Right atrium auricular region (tissue), 2 donors: ENCODE measurements at regions not wholly inside any gene's neighbourhood (a gene's known extent, or its start where the extent isn't known, plus 50 kb on each side); places are given as distances from the start of the nearest gene placed in this dataset.

Experiments used
- DNase-seq: peaks from one replicate; pipeline ENCODE4 v3.0.0-alpha.2; 2019; ENCODE audit warnings: low spot score
- H3K27ac ChIP-seq, 2 donors: fragments of 200-600 bp; sonication (generic); 1 replicate in 1 of 2; 2 replicates in 1 of 2; pipeline ENCODE4 v1.5.1; 2016 to 2019
- H3K27me3 ChIP-seq, 2 donors: fragments of 200-600 bp; sonication (generic); one replicate each; pipeline versions ENCODE4 v1.5.1 to v1.6.0; 2017 to 2019
- H3K36me3 ChIP-seq: fragments of 200-600 bp; sonication (generic); one replicate; pipeline ENCODE4 v1.5.1; 2016
- H3K4me1 ChIP-seq, 2 donors: fragments of 200-600 bp; sonication (generic); one replicate each; pipeline versions ENCODE4 v1.5.1 to v1.6.0; 2017 to 2019
- H3K4me3 ChIP-seq, 2 donors: fragments of 200-600 bp; sonication (generic); 1 replicate in 1 of 2; 2 replicates in 1 of 2; pipeline ENCODE4 v1.5.1; 2017 to 2019; ENCODE audit warnings: mild to moderate bottlenecking in 1 of 2, moderate library complexity in 1 of 2
- H3K9me3 ChIP-seq, 2 donors: fragments of 200-600 bp; sonication (generic); one replicate each; pipeline ENCODE4 v1.5.1; 2019
- CTCF ChIP-seq, 2 donors: fragments of 200-600 bp; sonication (generic); IDR thresholded peaks; one replicate each; pipeline ENCODE4 v1.5.1; 2019; ENCODE audit warnings: antibody characterized with exemption in 2 of 2

- no peaks in the 10 kb centered on the region for H3K9me3 ChIP-seq
- H3K36me3 ChIP-seq = no peaks in the 10 kb centered on the region
- H3K4me1 ChIP-seq = no peaks in the 10 kb centered on the region
- no peak for DNase-seq
- no peak for TF ChIP-seq CTCF (IDR thresholded peaks at IDR 0.05)
- no peak overlapping the region for H3K27ac ChIP-seq
- H3K4me3 ChIP-seq = no peak overlapping the region
- H3K27me3 ChIP-seq = no peaks in the 10 kb centered on the region
Observed at GRCh38 chr13:70932511-70932910, 824.3 kb upstream of the KLHL1 start.

GRCh38 chr13:70923863-70924752, 815.9 kb upstream of the KLHL1 start:
- no peaks in the 10 kb centered on the region for H3K36me3 ChIP-seq
- no peaks in the 10 kb centered on the region for H3K27me3 ChIP-seq
- no peaks in the 10 kb centered on the region for H3K9me3 ChIP-seq
- no peaks in the 10 kb centered on the region for H3K4me1 ChIP-seq
- no peak overlapping the region for H3K4me3 ChIP-seq
- no peak overlapping the region for H3K27ac ChIP-seq
- no peak for TF ChIP-seq CTCF (IDR thresholded peaks at IDR 0.05)
- DNase-seq = no peak

- Histone ChIP-seq H3K9me3 (no peaks in the 10 kb centered on the region), H3K36me3 (no peaks in the 10 kb centered on the region), H3K27me3 (no peaks in the 10 kb centered on the region), H3K27ac (no peak overlapping the region), H3K4me1 (no peaks in the 10 kb centered on the region), H3K4me3 (no peak overlapping the region)
- TF ChIP-seq CTCF (IDR thresholded peaks at IDR 0.05) = no peak
- DNase-seq = no peak
Observed at GRCh38 chr13:70911286-70911685, 803.0 kb upstream of the KLHL1 start.

GRCh38 chr13:70908795-70909194, 800.5 kb upstream of the KLHL1 start:
- no peaks in the 10 kb centered on the region for H3K9me3 ChIP-seq

GRCh38 chr13:70905035-70905434, 796.8 kb upstream of the KLHL1 start:
- H3K4me1 ChIP-seq = no peaks in the 10 kb centered on the region
- H3K9me3 ChIP-seq = no peaks in the 10 kb centered on the region
- no peaks in the 10 kb centered on the region for H3K27me3 ChIP-seq
- no peak overlapping the region for H3K4me3 ChIP-seq
- H3K36me3 ChIP-seq = no peaks in the 10 kb centered on the region
- no peak for DNase-seq
- H3K27ac ChIP-seq = no peak overlapping the region
- TF ChIP-seq CTCF (IDR thresholded peaks at IDR 0.05) = no peak

More at GRCh38 chr13:70908795-70909194, 800.5 kb upstream of the KLHL1 start:
- DNase-seq = no peak
- H3K4me1 ChIP-seq = no peaks in the 10 kb centered on the region
- H3K27me3 ChIP-seq = no peaks in the 10 kb centered on the region
- no peak overlapping the region for H3K4me3 ChIP-seq
- no peak for TF ChIP-seq CTCF (IDR thresholded peaks at IDR 0.05)
- no peak overlapping the region for H3K27ac ChIP-seq
- H3K36me3 ChIP-seq = no peaks in the 10 kb centered on the region

- DNase-seq = no peak
- no peaks in the 10 kb centered on the region for H3K27me3 ChIP-seq
- no peak overlapping the region for H3K27ac ChIP-seq
- no peak for TF ChIP-seq CTCF (IDR thresholded peaks at IDR 0.05)
- H3K4me1 ChIP-seq = no peaks in the 10 kb centered on the region
- no peak overlapping the region for H3K4me3 ChIP-seq
- H3K36me3 ChIP-seq = no peaks in the 10 kb centered on the region
- no peaks in the 10 kb centered on the region for H3K9me3 ChIP-seq
Observed at GRCh38 chr13:70896136-70896535, 787.9 kb upstream of the KLHL1 start.
